ENCODE measurements at regions not wholly inside any gene's neighbourhood (a gene's known extent, or its start where the extent isn't known, plus 50 kb on each side); places are given as distances from the start of the nearest gene placed in this dataset.
A peak's percentile ranks its signal among the peaks of the same experiment; 100 is the strongest.
"Not testable (repeated sequence)": the region's sequence is repeated elsewhere in the genome, so short reads cannot be mapped to it uniquely, and the experiment has no call there.

- peak; percentile 57 for DNase-seq
These were observed 113.3 kb upstream of the FRMD1 start for GRCh38 chr6:168192195-168192900.

GRCh38 chr6:168190646-168191443 is 111.8 kb upstream of the FRMD1 start:
- DNase-seq = no peak

GRCh38 chr6:168190014-168190405 is 111.0 kb upstream of the FRMD1 start:
- DNase-seq = no peak

DNA sequence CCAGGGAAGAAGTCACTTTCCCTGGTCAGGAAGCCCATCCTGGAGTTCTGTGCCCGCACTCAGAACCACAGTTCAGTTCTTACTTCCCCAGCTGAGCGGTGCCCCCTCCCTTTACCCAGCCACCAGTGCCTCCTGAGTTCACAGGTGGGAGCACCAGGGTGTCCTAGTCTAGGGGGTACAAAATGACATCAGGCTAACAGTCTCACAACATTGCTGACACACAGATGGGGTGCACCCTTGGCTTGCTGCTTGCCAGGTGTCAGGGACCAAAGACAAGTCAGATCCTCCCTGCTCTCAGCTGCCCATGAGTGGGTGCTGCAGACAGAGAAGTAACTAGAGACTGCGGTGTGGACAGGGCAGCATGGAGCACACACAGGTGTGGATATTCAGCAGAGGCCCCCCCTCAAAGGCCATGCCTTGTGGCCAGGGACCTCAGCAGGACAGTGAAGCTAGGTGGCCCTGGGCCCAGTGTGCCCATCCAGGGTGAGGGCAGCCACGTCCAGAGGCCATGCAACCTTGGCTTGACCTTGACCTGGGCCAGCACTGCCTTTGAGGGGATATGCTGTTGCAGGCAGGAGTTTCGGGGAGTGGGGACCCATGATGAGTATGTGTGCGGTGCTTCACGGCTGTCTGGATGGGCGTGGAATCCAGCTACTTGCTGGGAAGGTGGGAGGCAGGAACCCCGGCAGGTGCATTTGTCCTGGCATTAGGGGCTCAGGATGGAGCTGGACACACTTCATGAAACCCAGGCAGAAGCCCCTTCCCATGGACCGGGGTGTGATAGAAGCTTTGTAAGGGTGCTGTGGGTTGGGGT is 110.4 kb upstream of the FRMD1 start:
- DNase-seq = no peak

DNA sequence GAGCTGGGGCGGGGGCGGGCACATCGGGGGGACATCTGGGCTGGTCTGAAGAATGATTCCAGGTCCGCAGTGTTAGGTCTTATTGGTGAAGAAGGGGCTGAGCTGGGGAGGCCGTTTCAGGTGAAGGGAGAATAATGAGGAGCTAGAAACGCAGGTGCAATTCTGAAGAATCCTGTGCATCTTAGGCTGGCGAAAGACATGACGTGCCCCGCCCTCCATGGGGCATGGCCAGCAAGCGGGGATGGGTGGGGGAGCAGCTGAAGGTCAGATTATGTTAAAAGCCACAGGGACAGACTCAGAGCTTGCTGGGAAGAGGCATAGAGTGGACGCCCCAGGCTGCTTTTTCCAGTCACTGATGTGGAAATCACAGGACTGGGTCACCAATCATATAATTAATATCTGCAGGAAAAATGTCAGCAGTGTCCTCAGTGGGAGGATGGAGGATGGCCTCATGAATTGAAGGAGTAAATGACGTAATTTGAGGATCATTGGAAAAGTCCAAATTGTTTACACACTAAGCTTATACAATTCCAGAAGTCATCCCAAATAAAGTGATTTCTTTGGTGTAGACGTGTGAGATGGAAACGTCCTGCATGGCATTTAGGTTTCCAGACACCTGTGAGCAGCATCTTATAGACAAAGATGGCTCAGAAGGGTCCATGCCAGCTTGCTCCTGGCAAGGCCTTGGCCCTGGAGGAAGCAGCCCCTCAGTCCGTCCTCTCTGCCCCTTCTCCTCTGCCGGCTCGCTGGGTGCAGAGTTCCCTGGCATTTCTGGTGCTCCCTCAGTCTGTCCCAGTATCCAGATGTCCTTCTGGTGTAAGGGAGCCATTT is 109.6 kb upstream of the FRMD1 start:
- no peak for DNase-seq

- no peak for DNase-seq
These were observed 107.4 kb upstream of the FRMD1 start for GRCh38 chr6:168186438-168186837.

DNA sequence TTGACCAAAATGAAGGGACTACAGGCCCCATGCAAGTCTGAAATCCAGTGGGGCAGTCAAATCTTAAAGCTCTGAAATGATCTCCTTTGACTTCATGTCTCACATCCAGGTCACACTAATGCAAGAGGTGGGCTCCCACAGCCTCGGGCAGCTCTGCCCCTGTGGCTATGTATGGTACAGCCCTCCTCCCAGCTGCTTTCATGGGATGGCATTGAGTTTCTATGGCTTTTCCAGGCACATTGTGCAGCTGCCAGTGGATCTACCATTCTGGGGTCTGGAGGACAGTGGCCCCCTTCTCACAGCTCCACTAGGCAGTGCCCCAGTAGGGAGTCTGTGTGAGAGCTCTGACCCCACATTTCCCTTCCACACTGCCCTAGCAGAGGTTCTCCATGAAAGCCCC is 107.0 kb upstream of the FRMD1 start:
- DNase-seq = not testable (repeated sequence)

DNA sequence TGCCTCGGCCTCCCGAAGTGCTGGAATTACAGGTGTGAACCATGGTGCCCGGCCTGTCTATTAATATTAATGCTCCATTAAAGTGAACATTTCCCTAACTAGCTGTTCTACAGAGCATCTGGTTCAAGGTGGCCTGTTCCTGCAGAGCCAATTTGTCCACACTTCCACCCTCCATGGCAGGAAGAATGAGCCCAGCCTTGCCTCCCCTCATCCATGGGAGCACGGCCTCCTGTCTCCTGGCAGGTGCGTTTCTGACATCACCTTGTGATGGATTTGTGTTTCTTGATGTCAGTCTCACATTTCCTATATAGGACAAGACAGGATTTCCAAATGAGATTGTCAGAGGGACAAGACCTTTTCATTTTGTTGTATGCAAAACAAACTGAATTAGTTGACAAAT is 105.7 kb upstream of the FRMD1 start:
- DNase-seq = no peak

DNA sequence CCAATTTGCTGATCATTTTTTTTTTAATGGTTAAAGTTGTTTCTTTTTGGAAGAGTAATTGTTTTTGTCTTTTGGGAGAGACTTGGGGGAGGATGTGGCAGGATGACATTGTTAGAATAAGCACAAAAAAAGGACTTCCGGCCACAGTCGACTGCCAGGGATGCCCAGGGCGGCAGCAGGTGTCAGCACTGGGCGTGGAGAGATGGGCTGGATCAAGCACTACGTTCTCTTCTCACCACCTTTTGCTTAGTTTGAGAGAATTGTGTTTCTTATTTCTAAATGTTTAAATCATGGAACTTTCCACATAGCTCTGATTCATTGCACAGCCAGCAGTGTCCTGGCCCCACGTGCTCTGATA is 104.6 kb upstream of the FRMD1 start:
- DNase-seq = no peak

GRCh38 chr6:168182908-168183612 is 104.0 kb upstream of the FRMD1 start:
- no peak for DNase-seq

DNA sequence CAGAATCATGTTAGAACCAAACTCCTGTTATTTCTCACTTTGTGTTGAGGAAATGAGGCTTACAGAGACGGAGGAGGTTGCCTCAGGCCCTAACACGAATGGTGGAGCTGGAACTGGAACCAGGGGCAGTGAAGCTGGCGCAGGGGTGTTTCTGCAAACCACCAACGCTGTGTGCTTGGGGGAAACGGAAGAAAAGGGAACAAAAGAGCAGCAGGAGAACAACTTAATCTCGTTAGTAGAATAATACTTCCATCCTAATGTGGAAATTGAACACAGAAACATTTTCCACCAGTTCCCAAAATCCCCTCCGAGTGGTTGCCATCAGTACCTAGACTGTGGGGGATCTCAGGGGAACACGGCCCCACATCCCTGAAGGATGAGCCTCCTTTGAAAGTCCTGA is 103.4 kb upstream of the FRMD1 start:
- DNase-seq = no peak

DNA sequence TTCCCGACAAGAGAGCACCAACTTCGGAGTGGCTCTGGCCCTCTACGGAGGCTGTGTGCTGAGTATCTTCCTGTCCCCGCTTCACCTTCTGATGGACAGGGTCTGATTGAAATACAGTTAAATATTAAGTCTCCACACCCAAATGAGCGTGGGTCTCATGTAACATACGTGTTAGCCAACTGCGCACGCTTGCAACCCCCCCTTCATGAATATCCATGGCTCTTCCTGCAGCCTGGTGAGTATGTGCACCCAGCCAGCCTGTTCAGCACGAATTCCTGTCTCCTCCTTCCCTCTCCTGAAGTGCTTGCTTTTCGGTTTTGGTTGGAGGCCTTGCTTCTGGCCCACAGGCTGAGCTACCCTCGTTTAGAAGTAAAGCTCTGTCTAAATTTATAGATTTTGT is 102.9 kb upstream of the FRMD1 start:
- no peak for DNase-seq

DNA sequence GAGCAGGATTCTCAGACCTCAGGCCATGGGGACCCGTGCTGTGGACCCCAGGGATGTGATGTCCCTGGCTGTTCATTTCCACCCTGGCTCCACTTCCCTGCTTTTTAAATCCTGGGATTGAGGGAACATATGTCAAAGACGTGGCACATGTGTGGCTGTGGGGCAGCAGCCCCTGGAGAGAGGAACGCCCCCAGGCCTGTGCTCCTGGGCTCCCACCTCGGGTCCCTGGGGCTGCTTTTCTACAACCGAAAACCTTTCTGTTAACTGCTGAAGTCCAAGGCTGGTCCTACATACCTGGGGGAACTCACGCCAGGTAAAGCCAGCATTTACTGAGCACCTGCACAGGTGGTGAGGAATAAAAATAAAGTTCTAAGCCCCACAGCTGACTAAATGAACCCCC is 102.3 kb upstream of the FRMD1 start:
- no peak for DNase-seq

GRCh38 chr6:168180548-168181011 is 101.6 kb upstream of the FRMD1 start:
- DNase-seq = no peak

- DNase-seq = no peak
These were observed 100.8 kb upstream of the FRMD1 start for GRCh38 chr6:168179702-168180382.

- no peak for DNase-seq
These were observed 100.1 kb upstream of the FRMD1 start for GRCh38 chr6:168179133-168179532.

GRCh38 chr6:168177103-168177891 is 98.3 kb upstream of the FRMD1 start:
- DNase-seq = no peak

DNA sequence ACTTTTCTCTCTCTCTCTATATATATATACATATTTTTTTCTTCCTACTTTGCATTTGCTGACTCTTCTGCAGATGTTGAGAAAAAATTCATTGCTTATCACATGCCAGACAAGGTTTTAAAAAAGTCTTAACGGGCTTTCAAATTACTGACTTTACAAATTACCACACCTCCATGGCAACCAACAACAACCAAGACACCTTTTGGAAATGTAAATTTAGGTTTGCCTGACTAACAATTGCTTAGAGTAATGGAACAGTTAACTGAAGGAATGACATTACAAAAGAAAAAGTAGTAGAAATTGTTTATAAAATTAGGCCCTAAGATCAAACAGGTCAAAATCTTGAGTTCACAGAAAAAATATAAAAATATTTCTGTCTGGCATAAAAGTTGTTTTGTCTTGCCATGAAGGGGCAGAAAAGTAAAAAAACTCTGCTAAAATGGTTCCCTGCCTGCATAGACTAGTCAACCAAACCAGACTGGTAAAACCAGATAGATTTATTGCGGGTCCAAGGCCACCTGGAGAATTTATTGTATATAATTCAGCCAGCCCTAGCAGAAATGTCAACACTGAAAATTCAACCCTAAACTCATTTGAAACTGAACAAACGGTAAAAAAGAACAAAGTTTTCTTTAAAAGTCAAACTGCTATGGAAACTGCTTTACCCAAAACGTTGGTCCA is 92.8 kb upstream of the FRMD1 start:
- DNase-seq = no peak

- no peak for DNase-seq
These were observed 92.0 kb upstream of the FRMD1 start for GRCh38 chr6:168170841-168171601.

Data from COR-L47 (cell line).